K562 (cell line): ENCODE measurements at regions not wholly inside any gene's neighbourhood (a gene's known extent, or its start where the extent isn't known, plus 50 kb on each side); places are given as distances from the start of the nearest gene placed in this dataset.

Experiments
- ATAC-seq: fragments of 200-7000 bp; cut with Tn5 transposase; 3 replicates; pipeline ENCODE4 v1.9.1; 2020; ENCODE audit warnings: moderate library complexity
- BruUV-seq: library from RNA; stranded (reverse); fragments of 400-500 nt; replicated peaks from 2 replicates; lab custom pipeline; 2021; lab: Mats Ljungman, UMichigan
- CTCF ChIA-PET: fragments of 300-600 bp; formaldehyde crosslinking; extraction: SDS; loops from one replicate; lab custom pipeline; 2021; ENCODE audit warnings: low intra/inter-chr PET ratio; lab: Yijun Ruan, JAX
- POLR2A ChIA-PET: fragments of 300-600, 350-650 bp; sonication (Branson Sonifier 250); formaldehyde crosslinking; extraction: SDS; loops from one replicate; lab custom pipeline; 2021; ENCODE audit warnings: antibody characterized with exemption, inconsistent platforms; lab: Yijun Ruan, JAX
- DNase-seq, 4 experiments: peaks; one replicate each; pipeline versions ENCODE4 v3.0.0 to v3.0.0-alpha.2; 2011 to 2018; ENCODE audit warnings: low spot score in 3 of 4, mixed read lengths in 3 of 4; ENCODE audit errors: extremely low read depth in 1 of 4
- FAIRE-seq: peaks from 2 replicates; lab custom pipeline; 2011; peaks lifted over from hg19 to GRCh38; lab: Jason Lieb, UNC
- H2AFZ ChIP-seq: 2 replicates; pipeline ENCODE4 v1.6.0; 2011; ENCODE audit warnings: low read depth, low read length, control low read depth, inconsistent platforms
- H3K27ac ChIP-seq: fragments of 200-600 bp; 3 replicates; pipeline ENCODE4 v1.8.0; 2011; ENCODE audit warnings: low read depth, mild to moderate bottlenecking, control low read depth, inconsistent platforms, low read length, moderate library complexity, mixed read lengths; ENCODE audit errors: extremely low read depth
- H3K27me3 ChIP-seq, 2 experiments: fragments of 300-600 bp in 1 of 2; 2 replicates in 1 of 2; 3 replicates in 1 of 2; pipeline versions ENCODE4 v1.6.0 to v1.8.0; 2011; ENCODE audit warnings: inconsistent platforms in 2 of 2, low read length in 2 of 2, mild to moderate bottlenecking in 1 of 2, mixed read lengths in 1 of 2, moderate library complexity in 1 of 2; ENCODE audit not compliant: control insufficient read depth in 2 of 2, insufficient read depth in 2 of 2
- H3K36me3 ChIP-seq: fragments of 300-600 bp; 3 replicates; pipeline ENCODE4 v1.8.0; 2011; ENCODE audit warnings: mild to moderate bottlenecking, low read length, inconsistent platforms; ENCODE audit not compliant: control insufficient read depth, insufficient read depth
- H3K4me1 ChIP-seq, 2 experiments: fragments of 200-600 bp in 1 of 2; replicated peaks in 1 of 2; 2 replicates in 1 of 2; 3 replicates in 1 of 2; pipeline versions ENCODE4 v1.5.1 to v1.8.0; 2011; ENCODE audit warnings: inconsistent platforms in 2 of 2, low read length in 2 of 2, mild to moderate bottlenecking in 1 of 2, mixed read lengths in 1 of 2, moderate library complexity in 1 of 2; ENCODE audit not compliant: control insufficient read depth in 2 of 2, insufficient read depth in 2 of 2
- H3K4me2 ChIP-seq: 2 replicates; pipeline ENCODE4 v1.6.1; 2011; ENCODE audit warnings: low read length, control low read depth, inconsistent platforms, mixed read lengths; ENCODE audit not compliant: insufficient read depth
- H3K4me3 ChIP-seq: fragments of 200-600 bp; sonication (generic), shearing (Covaris generic); 2 replicates; pipeline ENCODE4 v1.5.1; 2016; ENCODE audit warnings: control low read depth, inconsistent platforms
- H3K79me2 ChIP-seq: fragments of 200-600 bp; 3 replicates; pipeline ENCODE4 v1.8.0; 2011; ENCODE audit warnings: low read length, inconsistent platforms; ENCODE audit not compliant: control insufficient read depth, insufficient read depth
- H3K9ac ChIP-seq, 2 experiments: 2 replicates each; pipeline versions ENCODE4 v1.6.0 to v1.6.1; 2011; ENCODE audit warnings: low read depth in 2 of 2, low read length in 2 of 2, control low read depth in 1 of 2, inconsistent platforms in 1 of 2, mild to moderate bottlenecking in 1 of 2, mixed read lengths in 1 of 2; ENCODE audit not compliant: insufficient read depth in 1 of 2
- H3K9me1 ChIP-seq: one replicate; pipeline ENCODE4 v1.6.0; 2011; ENCODE audit warnings: inconsistent platforms, mild to moderate bottlenecking, low read length, moderate library complexity; ENCODE audit not compliant: control insufficient read depth, insufficient read depth
- H3K9me3 ChIP-seq: replicated peaks from 2 replicates; pipeline ENCODE4 v1.5.1; 2011; ENCODE audit warnings: low read depth, low read length, inconsistent platforms; ENCODE audit not compliant: control insufficient read depth, insufficient read depth
- H4K20me1 ChIP-seq: replicated peaks from 2 replicates; pipeline ENCODE4 v1.6.1; 2011; ENCODE audit warnings: low read length, inconsistent platforms, mixed read lengths; ENCODE audit not compliant: control insufficient read depth, insufficient read depth
- BCLAF1 ChIP-seq, 2 experiments: fragments of 450-650 bp in 1 of 2; IDR thresholded peaks; 2 replicates each; pipeline ENCODE4 v1.6.1; 2011 to 2017; ENCODE audit warnings: low read depth in 2 of 2, antibody characterized with exemption in 1 of 2, borderline replicate concordance in 1 of 2, low read length in 1 of 2, mild to moderate bottlenecking in 1 of 2, mixed read lengths in 1 of 2; ENCODE audit not compliant: control insufficient read depth in 1 of 2
- E4F1 ChIP-seq: fragments of 250-450 bp; sonication (Bioruptor Pico); IDR thresholded peaks from 2 replicates; pipeline ENCODE4 v1.5.0; 2021; ENCODE audit warnings: mild to moderate bottlenecking, borderline replicate concordance
- ZBTB5 ChIP-seq: fragments of 450-650 bp; IDR thresholded peaks from 2 replicates; pipeline ENCODE4 v1.6.1; 2017; ENCODE audit warnings: antibody characterized with exemption
- WGBS: fragments of 100-300 bp; shearing (Covaris generic); methylation state at CpG from one replicate; pipeline ENCODE4 v1.1.6; 2016; ENCODE audit warnings: low coverage, mixed read lengths; ENCODE audit not compliant: insufficient coverage; ENCODE audit errors: missing lambda C conversion rate; 5-methylcytosine and 5-hydroxymethylcytosine counted together
- in situ Hi-C: fragments of 300-500 bp; cut with MboI; formaldehyde crosslinking; loops from 4 replicates; pipeline ENCODE4 v1.15.0; 2018; ENCODE audit warnings: inconsistent platforms, mixed read lengths
- intact Hi-C: fragments of 100-400 bp; cut with micrococcal nuclease; formaldehyde crosslinking; loops from 2 replicates; pipeline ENCODE4 v1.14.2; 2022

GRCh38 chr11:25180187-25180586 lies 683.3 kb downstream of the LUZP2 start:
- no peaks in the 10 kb centered on the region for H3K9me3 ChIP-seq
- H3K27me3 ChIP-seq: no peaks in the 10 kb centered on the region
- no peak for ATAC-seq
- H3K4me2 ChIP-seq: no peak overlapping the region
- ChIA-PET POLR2A (no interaction called here), CTCF (no interaction called here)
- H4K20me1 ChIP-seq: no peaks in the 10 kb centered on the region
- intact Hi-C loops (no loop called here), in situ Hi-C loops (no loop called here)
- no peaks in the 10 kb centered on the region for H3K9me1 ChIP-seq
- no peaks in the 10 kb centered on the region for H3K36me3 ChIP-seq
- no peak for TF ChIP-seq ZBTB5
- no peak for TF ChIP-seq E4F1 (CRISPR knock-in tag)
- TF ChIP-seq BCLAF1 (IDR thresholded peaks at IDR 0.05; ENCODE audit: borderline replicate concordance in 1 of 2, control insufficient read depth in 1 of 2, low read depth in 2 of 2, low read length in 1 of 2): no peak
- no peaks in the 10 kb centered on the region for H3K4me1 ChIP-seq
- no TSS peak for BruUV-seq
- 10% methylated on average over 1 of the region's 1 CpG for WGBS
- no peak overlapping the region for H2AFZ ChIP-seq
- no peak for FAIRE-seq
- no peaks in the 10 kb centered on the region for H3K79me2 ChIP-seq
- no peak overlapping the region for H3K9ac ChIP-seq
- no peak overlapping the region for H3K4me3 ChIP-seq
- H3K27ac ChIP-seq: no peak overlapping the region
- no peak for DNase-seq
